HG03159 (cell line): ENCODE measurements at regions not wholly inside any gene's neighbourhood (a gene's known extent, or its start where the extent isn't known, plus 50 kb on each side); places are given as distances from the start of the nearest gene placed in this dataset.
"Not testable (repeated sequence)": the region's sequence is repeated elsewhere in the genome, so short reads cannot be mapped to it uniquely, and the experiment has no call there.

Experiments
- ATAC-seq: cut with Tn5 transposase; IDR thresholded peaks from one replicate; pipeline ENCODE4 v1.9.1; 2021; ENCODE audit warnings: mild to moderate bottlenecking, moderate library complexity; ENCODE audit not compliant: unreplicated experiment

- ATAC-seq, result no peak
Observed at GRCh38 chr2:195471163-195471562, 185.9 kb upstream of the SLC39A10 start.

GRCh38 chr2:195470622-195471021 lies 186.4 kb upstream of the SLC39A10 start:
- ATAC-seq, result no peak

- peak; percentile 90 for ATAC-seq
Observed at GRCh38 chr2:195468771-195469170, 188.3 kb upstream of the SLC39A10 start.

GRCh38 chr2:195466427-195466826 lies 190.6 kb upstream of the SLC39A10 start:
- no peak for ATAC-seq

- peak; percentile 52 for ATAC-seq
Observed at GRCh38 chr2:195461010-195461409, 196.0 kb upstream of the SLC39A10 start.

GRCh38 chr2:195458936-195459335 lies 198.1 kb upstream of the SLC39A10 start:
- ATAC-seq, result no peak

GRCh38 chr2:195457873-195458272 lies 199.2 kb upstream of the SLC39A10 start:
- ATAC-seq, result no peak

GRCh38 chr2:195456771-195457170 lies 200.3 kb upstream of the SLC39A10 start:
- no peak for ATAC-seq

GRCh38 chr2:195451160-195451559 lies 205.9 kb upstream of the SLC39A10 start:
- no peak for ATAC-seq

- no peak for ATAC-seq
Observed at GRCh38 chr2:195450552-195451113, 206.4 kb upstream of the SLC39A10 start.

- ATAC-seq, result no peak
Observed at GRCh38 chr2:195447323-195447975, 209.6 kb upstream of the SLC39A10 start.

GRCh38 chr2:195445639-195446038 lies 211.4 kb upstream of the SLC39A10 start:
- no peak for ATAC-seq

GRCh38 chr2:195443926-195444325 lies 213.1 kb upstream of the SLC39A10 start:
- ATAC-seq, result no peak

GRCh38 chr2:195442458-195443175 lies 214.4 kb upstream of the SLC39A10 start:
- ATAC-seq, result no peak

GRCh38 chr2:195438692-195439091 lies 218.3 kb upstream of the SLC39A10 start:
- ATAC-seq, result no peak

GRCh38 chr2:195437521-195437920 lies 219.5 kb upstream of the SLC39A10 start:
- ATAC-seq, result no peak

- no peak for ATAC-seq
Observed at GRCh38 chr2:195434346-195434745, 222.7 kb upstream of the SLC39A10 start.

- not testable (repeated sequence) for ATAC-seq
Observed at GRCh38 chr2:195433729-195434128, 223.3 kb upstream of the SLC39A10 start.

GRCh38 chr2:195428673-195429072 lies 228.4 kb upstream of the SLC39A10 start:
- ATAC-seq, result no peak

GRCh38 chr2:195425328-195425727 lies 231.7 kb upstream of the SLC39A10 start:
- no peak for ATAC-seq

GRCh38 chr2:195419033-195419432 lies 238.0 kb upstream of the SLC39A10 start:
- ATAC-seq, result no peak

GRCh38 chr2:195414537-195415100 lies 242.4 kb upstream of the SLC39A10 start:
- no peak for ATAC-seq
